22Rv1 (cell line): ENCODE measurements at regions not wholly inside any gene's neighbourhood (a gene's known extent, or its start where the extent isn't known, plus 50 kb on each side); places are given as distances from the start of the nearest gene placed in this dataset.

Source experiments
- CTCF ChIP-seq: fragments of 450-650 bp; IDR thresholded peaks from 2 replicates; pipeline ENCODE4 v1.5.1; 2017; ENCODE audit warnings: mild to moderate bottlenecking
- ZFX ChIP-seq: fragments of 450-650 bp; IDR thresholded peaks from 2 replicates; pipeline ENCODE4 v1.6.1; 2017; ENCODE audit warnings: antibody characterized with exemption, borderline replicate concordance

- TF ChIP-seq CTCF: no peak
- no peak for TF ChIP-seq ZFX
These were observed 96.7 kb downstream of the NPAP1 start for GRCh38 chr15:24772266-24772665.
